ENCODE measurements at regions not wholly inside any gene's neighbourhood (a gene's known extent, or its start where the extent isn't known, plus 50 kb on each side); places are given as distances from the start of the nearest gene placed in this dataset.

GRCh38 chr11:8740129-8740528, 57.5 kb downstream of the RPL27A start:
- DNase-seq: no peak

GRCh38 chr11:8744423-8744822, 61.8 kb downstream of the RPL27A start:
- no peak for DNase-seq

GRCh38 chr11:8745431-8746253, 63.0 kb downstream of the RPL27A start:
- no peak for DNase-seq

GRCh38 chr11:8746331-8746974, 63.9 kb downstream of the RPL27A start:
- no peak for DNase-seq

GRCh38 chr11:8747173-8747572, 64.6 kb downstream of the RPL27A start:
- no peak for DNase-seq

- no peak for DNase-seq
These were observed 65.7 kb downstream of the RPL27A start for GRCh38 chr11:8748317-8748716.

- DNase-seq: no peak
These were observed 66.6 kb downstream of the RPL27A start for GRCh38 chr11:8749202-8749601.

- DNase-seq: no peak
These were observed 71.6 kb downstream of the RPL27A start for GRCh38 chr11:8754241-8754640.

- DNase-seq: no peak
These were observed 73.6 kb downstream of the RPL27A start for GRCh38 chr11:8756201-8756600.

- no peak for DNase-seq
These were observed 74.5 kb downstream of the RPL27A start for GRCh38 chr11:8757047-8757446.

GRCh38 chr11:8757533-8757932, 74.9 kb downstream of the RPL27A start:
- DNase-seq: no peak

GRCh38 chr11:8758619-8759169, 76.1 kb downstream of the RPL27A start:
- DNase-seq: no peak

GRCh38 chr11:8759634-8760033, 77.0 kb downstream of the RPL27A start:
- peak in 1 of 2 experiments; percentile 34 for DNase-seq

- DNase-seq: no peak
These were observed 78.3 kb downstream of the RPL27A start for GRCh38 chr11:8760896-8761295.

GRCh38 chr11:8763070-8763685, 80.6 kb downstream of the RPL27A start:
- DNase-seq: no peak

GRCh38 chr11:8765294-8765693, 82.7 kb downstream of the RPL27A start:
- no peak for DNase-seq

GRCh38 chr11:8766043-8766987, 83.7 kb downstream of the RPL27A start:
- no peak for DNase-seq

- no peak for DNase-seq
These were observed 84.4 kb downstream of the RPL27A start for GRCh38 chr11:8766988-8767374.

- no peak for DNase-seq
These were observed 85.0 kb downstream of the RPL27A start for GRCh38 chr11:8767466-8768142.

GRCh38 chr11:8768625-8769333, 86.2 kb downstream of the RPL27A start:
- DNase-seq: no peak
